ENCODE measurements at regions not wholly inside any gene's neighbourhood (a gene's known extent, or its start where the extent isn't known, plus 50 kb on each side); places are given as distances from the start of the nearest gene placed in this dataset.
A peak's percentile ranks its signal among the peaks of the same experiment; 100 is the strongest.

- 17% methylated on average over 1 of the region's 1 CpG for WGBS
- intact Hi-C loops (cut with DNase I), result no loop called here
- H3K36me3 ChIP-seq, result no peaks in the 10 kb centered on the region
Measured at GRCh38 chr5:36442796-36443195, 141.1 kb upstream of the RANBP3L start.

DNA sequence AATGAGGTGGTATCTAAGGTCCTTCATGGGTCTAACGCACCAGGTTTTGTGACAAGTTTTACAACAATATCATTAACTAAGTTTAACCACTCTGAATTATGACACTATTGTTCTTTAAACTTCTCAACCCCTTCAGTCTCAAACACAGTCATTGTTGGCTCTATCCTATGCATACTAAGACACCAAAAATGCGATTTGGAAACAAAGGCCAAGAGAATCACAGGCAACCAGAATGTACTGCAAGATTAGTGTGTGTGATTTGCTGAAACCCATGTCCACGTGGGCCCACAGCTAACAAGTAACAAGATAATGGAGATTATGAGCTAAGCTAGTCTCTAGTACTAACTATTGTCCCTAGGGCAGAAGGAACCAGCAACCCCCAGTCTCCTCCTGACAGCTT, 142.2 kb upstream of the RANBP3L start:
- H3K4me1 ChIP-seq, result peaks cover 0 to 7% (median 3%) of the 10 kb centered on the region in 4 donors
- DNase-seq (ENCODE audit: extremely low spot score), result no peak
- WGBS, result 95% methylated on average over 3 of the region's 3 CpGs
- H3K9me3 ChIP-seq, result no peaks in the 10 kb centered on the region
- H3K27ac ChIP-seq (replicated peaks in 1 of 4), result no peak overlapping the region
- no peaks in the 10 kb centered on the region for H3K36me3 ChIP-seq
- H3K27me3 ChIP-seq, result no peaks in the 10 kb centered on the region
- intact Hi-C loops (cut with DNase I), result no loop called here
- TF ChIP-seq, protein P1, sequence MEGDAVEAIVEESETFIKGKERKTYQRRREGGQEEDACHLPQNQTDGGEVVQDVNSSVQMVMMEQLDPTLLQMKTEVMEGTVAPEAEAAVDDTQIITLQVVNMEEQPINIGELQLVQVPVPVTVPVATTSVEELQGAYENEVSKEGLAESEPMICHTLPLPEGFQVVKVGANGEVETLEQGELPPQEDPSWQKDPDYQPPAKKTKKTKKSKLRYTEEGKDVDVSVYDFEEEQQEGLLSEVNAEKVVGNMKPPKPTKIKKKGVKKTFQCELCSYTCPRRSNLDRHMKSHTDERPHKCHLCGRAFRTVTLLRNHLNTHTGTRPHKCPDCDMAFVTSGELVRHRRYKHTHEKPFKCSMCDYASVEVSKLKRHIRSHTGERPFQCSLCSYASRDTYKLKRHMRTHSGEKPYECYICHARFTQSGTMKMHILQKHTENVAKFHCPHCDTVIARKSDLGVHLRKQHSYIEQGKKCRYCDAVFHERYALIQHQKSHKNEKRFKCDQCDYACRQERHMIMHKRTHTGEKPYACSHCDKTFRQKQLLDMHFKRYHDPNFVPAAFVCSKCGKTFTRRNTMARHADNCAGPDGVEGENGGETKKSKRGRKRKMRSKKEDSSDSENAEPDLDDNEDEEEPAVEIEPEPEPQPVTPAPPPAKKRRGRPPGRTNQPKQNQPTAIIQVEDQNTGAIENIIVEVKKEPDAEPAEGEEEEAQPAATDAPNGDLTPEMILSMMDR (IDR thresholded peaks at IDR 0.05), result no peak
- TF ChIP-seq POLR2A (IDR thresholded peaks at IDR 0.05; ENCODE audit: low read depth) (no peak), POLR2AphosphoS5 (IDR thresholded peaks at IDR 0.05) (no peak), EP300 (IDR thresholded peaks at IDR 0.05) (no peak)
- H3K4me3 ChIP-seq, result no peak overlapping the region

More at GRCh38 chr5:36442796-36443195, 141.1 kb upstream of the RANBP3L start:
- H3K27me3 ChIP-seq, result no peaks in the 10 kb centered on the region
- H3K4me1 ChIP-seq, result peaks cover 0 to 7% (median 3%) of the 10 kb centered on the region in 4 donors
- no peak overlapping the region for H3K27ac ChIP-seq (replicated peaks in 1 of 4)
- H3K9me3 ChIP-seq, result no peaks in the 10 kb centered on the region
- no peak for TF ChIP-seq EP300 (IDR thresholded peaks at IDR 0.05)
- TF ChIP-seq POLR2AphosphoS5 (IDR thresholded peaks at IDR 0.05), result no peak
- TF ChIP-seq, protein P1 (IDR thresholded peaks at IDR 0.05), result no peak
- TF ChIP-seq POLR2A (IDR thresholded peaks at IDR 0.05; ENCODE audit: low read depth), result no peak
- no peak overlapping the region for H3K4me3 ChIP-seq
- DNase-seq (ENCODE audit: extremely low spot score), result no peak

- intact Hi-C loops (cut with DNase I), result no loop called here
- H3K9me3 ChIP-seq, result no peaks in the 10 kb centered on the region
- H3K36me3 ChIP-seq, result no peaks in the 10 kb centered on the region
- no peaks in the 10 kb centered on the region for H3K27me3 ChIP-seq
- no peak for DNase-seq (ENCODE audit: extremely low spot score)
- H3K4me1 ChIP-seq, result no peaks in the 10 kb centered on the region
- WGBS, result 70% methylated on average over 10 of the region's 11 CpGs
- TF ChIP-seq, protein P1 (IDR thresholded peaks at IDR 0.05), result no peak
- TF ChIP-seq EP300 (IDR thresholded peaks at IDR 0.05), result no peak
- no peak for TF ChIP-seq POLR2AphosphoS5 (IDR thresholded peaks at IDR 0.05)
- no peak for TF ChIP-seq POLR2A (IDR thresholded peaks at IDR 0.05; ENCODE audit: low read depth)
- no peak overlapping the region for H3K4me3 ChIP-seq
- H3K27ac ChIP-seq (replicated peaks in 1 of 4), result peak overlapping the region in 1 of 4 donors; percentile 44
Measured at GRCh38 chr5:36444582-36445418, 143.1 kb upstream of the RANBP3L start.

DNA sequence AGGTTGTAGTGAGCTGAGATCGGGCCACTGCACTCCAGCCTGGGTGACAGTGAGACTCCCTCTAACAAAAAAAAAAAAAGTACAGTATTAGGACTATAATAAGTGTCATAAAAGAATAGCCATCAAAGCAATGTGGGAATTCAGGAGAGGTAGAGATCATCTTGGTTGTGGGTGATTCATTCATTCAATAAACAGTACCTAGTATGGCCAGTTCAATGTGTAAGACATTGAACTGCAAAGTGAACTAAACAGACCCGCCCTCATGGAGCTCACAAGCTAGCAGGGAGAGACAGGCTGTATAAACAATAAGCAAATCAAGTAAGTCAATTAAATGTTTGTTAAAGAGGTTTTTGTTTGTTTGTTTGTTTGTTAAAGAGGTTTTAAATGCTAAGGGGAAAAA, 146.1 kb upstream of the RANBP3L start:
- Histone ChIP-seq H3K27ac (replicated peaks in 1 of 4) (no peak overlapping the region), H3K36me3 (no peaks in the 10 kb centered on the region), H3K4me3 (no peak overlapping the region), H3K9me3 (no peaks in the 10 kb centered on the region), H3K27me3 (no peaks in the 10 kb centered on the region), H3K4me1 (peaks cover 0 to 14% (median 11%) of the 10 kb centered on the region in 4 donors)
- TF ChIP-seq EP300 (IDR thresholded peaks at IDR 0.05) (no peak), POLR2AphosphoS5 (IDR thresholded peaks at IDR 0.05) (no peak), POLR2A (IDR thresholded peaks at IDR 0.05; ENCODE audit: low read depth) (no peak)
- TF ChIP-seq, protein P1 (IDR thresholded peaks at IDR 0.05), result no peak
- WGBS, result 90% methylated on average over 2 of the region's 2 CpGs
- DNase-seq (ENCODE audit: extremely low spot score), result no peak
- intact Hi-C loops (cut with DNase I), result no loop called here

Measured in esophagus muscularis mucosa (tissue), 4 donors.